ENCODE measurements at regions not wholly inside any gene's neighbourhood (a gene's known extent, or its start where the extent isn't known, plus 50 kb on each side); places are given as distances from the start of the nearest gene placed in this dataset.

DNA sequence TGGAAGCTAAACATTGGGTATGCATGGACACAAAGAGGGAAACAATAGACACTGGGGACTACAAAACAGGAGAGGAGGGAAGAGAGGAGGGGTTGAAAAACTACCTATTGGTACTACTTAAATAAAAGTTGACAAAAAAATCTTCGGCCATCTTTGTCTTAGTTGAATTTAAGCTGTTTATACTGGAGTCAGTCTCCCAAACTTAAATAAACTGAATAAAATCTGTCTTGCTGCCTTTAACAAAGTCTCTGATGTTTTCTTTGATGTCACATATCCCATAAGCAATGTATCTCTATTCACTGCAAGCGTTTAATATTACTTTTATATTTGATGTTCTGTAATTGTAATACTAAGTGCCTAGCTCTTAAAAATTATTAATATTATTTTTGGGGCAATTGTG is 409.2 kb upstream of the EPHA7 start:
- no peak overlapping the region for H4K5ac ChIP-seq (ENCODE audit: low read length)

GRCh38 chr6:93827728-93828127 is 408.4 kb upstream of the EPHA7 start:
- Histone ChIP-seq H3K27ac (ENCODE audit: low read depth, low read length) (no peak overlapping the region), H3K4me2 (ENCODE audit: low read length) (no peak overlapping the region), H4K8ac (ENCODE audit: low read depth, low read length) (no peak overlapping the region), H3K79me2 (ENCODE audit: control insufficient read depth, insufficient read depth, low read length) (no peaks in the 10 kb centered on the region), H2BK120ac (ENCODE audit: low read depth, low read length) (no peak overlapping the region), H2BK5ac (ENCODE audit: low read length) (no peak overlapping the region), H3K4me1 (ENCODE audit: control insufficient read depth, low read depth, low read length) (peaks cover 3% of the 10 kb centered on the region), H3K27me3 (ENCODE audit: insufficient read depth, low read length, poor library complexity) (no peaks in the 10 kb centered on the region), H4K5ac (ENCODE audit: low read length) (no peak overlapping the region), H3K56ac (ENCODE audit: low read length) (no peak overlapping the region), H2BK15ac (replicated peaks; ENCODE audit: low read depth) (no peak overlapping the region), H3K9ac (ENCODE audit: low read length) (no peak overlapping the region), H3K18ac (ENCODE audit: low read length) (peak overlapping the region; percentile 75), H3K4ac (ENCODE audit: low read depth, low read length) (no peak overlapping the region), H3K4me3 (ENCODE audit: low read length) (no peak overlapping the region), H3K79me1 (ENCODE audit: low read length) (no peaks in the 10 kb centered on the region), H2AK5ac (ENCODE audit: low read length) (no peak overlapping the region), H3K36me3 (ENCODE audit: control insufficient read depth, insufficient read depth, low read length) (no peaks in the 10 kb centered on the region), H3K23ac (ENCODE audit: low read length) (no peak overlapping the region)
- DNase-seq, result no peak
- WGBS (ENCODE audit: extremely low coverage, insufficient coverage, low lambda C conversion rate), result no CpG with 5 or more reads among the region's 1 CpG

More for the DNA sequence above, 409.2 kb upstream of the EPHA7 start:
- no peaks in the 10 kb centered on the region for H3K36me3 ChIP-seq (ENCODE audit: control insufficient read depth, insufficient read depth, low read length)
- H3K4me3 ChIP-seq (ENCODE audit: low read length), result no peak overlapping the region
- H4K8ac ChIP-seq (ENCODE audit: low read depth, low read length), result no peak overlapping the region
- H3K56ac ChIP-seq (ENCODE audit: low read length), result no peak overlapping the region
- WGBS (ENCODE audit: extremely low coverage, insufficient coverage, low lambda C conversion rate), result no CpG with 5 or more reads among the region's 2 CpGs
- no peaks in the 10 kb centered on the region for H3K27me3 ChIP-seq (ENCODE audit: insufficient read depth, low read length, poor library complexity)
- no peak overlapping the region for H3K27ac ChIP-seq (ENCODE audit: low read depth, low read length)
- no peak overlapping the region for H3K9ac ChIP-seq (ENCODE audit: low read length)
- no peaks in the 10 kb centered on the region for H3K79me1 ChIP-seq (ENCODE audit: low read length)
- DNase-seq, result no peak
- H2BK15ac ChIP-seq (replicated peaks; ENCODE audit: low read depth), result no peak overlapping the region
- no peak overlapping the region for H3K4me2 ChIP-seq (ENCODE audit: low read length)
- H3K18ac ChIP-seq (ENCODE audit: low read length), result no peak overlapping the region
- H2BK120ac ChIP-seq (ENCODE audit: low read depth, low read length), result no peak overlapping the region
- H3K4me1 ChIP-seq (ENCODE audit: control insufficient read depth, low read depth, low read length), result peaks cover 3% of the 10 kb centered on the region
- H3K79me2 ChIP-seq (ENCODE audit: control insufficient read depth, insufficient read depth, low read length), result no peaks in the 10 kb centered on the region
- no peak overlapping the region for H3K23ac ChIP-seq (ENCODE audit: low read length)
- H2BK5ac ChIP-seq (ENCODE audit: low read length), result no peak overlapping the region
- H2AK5ac ChIP-seq (ENCODE audit: low read length), result no peak overlapping the region
- H3K4ac ChIP-seq (ENCODE audit: low read depth, low read length), result no peak overlapping the region

DNA sequence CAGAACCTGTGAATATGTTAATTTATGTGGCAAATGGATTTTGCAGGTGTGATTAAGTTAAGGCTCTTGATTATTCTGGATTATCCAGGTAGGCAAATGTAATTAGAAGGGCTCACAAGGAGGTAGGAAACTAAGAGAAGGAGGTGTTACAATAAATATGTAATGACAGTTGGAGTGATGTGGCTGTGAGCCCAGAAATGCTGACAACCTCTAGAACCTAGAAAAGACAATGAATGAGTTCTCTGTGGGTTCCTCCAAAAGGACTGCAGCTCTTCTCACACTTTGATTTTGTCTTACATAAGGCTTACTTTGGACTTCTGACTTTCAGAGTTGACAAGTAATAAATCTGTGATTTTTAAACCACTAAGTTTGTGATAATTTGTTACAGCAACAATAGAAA is 406.6 kb upstream of the EPHA7 start:
- Histone ChIP-seq H3K27ac (ENCODE audit: low read depth, low read length) (no peak overlapping the region), H3K79me2 (ENCODE audit: control insufficient read depth, insufficient read depth, low read length) (no peaks in the 10 kb centered on the region), H2BK5ac (ENCODE audit: low read length) (no peak overlapping the region), H3K27me3 (ENCODE audit: insufficient read depth, low read length, poor library complexity) (no peaks in the 10 kb centered on the region), H3K4me2 (ENCODE audit: low read length) (no peak overlapping the region), H3K18ac (ENCODE audit: low read length) (no peak overlapping the region), H3K4ac (ENCODE audit: low read depth, low read length) (no peak overlapping the region), H3K23ac (ENCODE audit: low read length) (no peak overlapping the region), H2BK120ac (ENCODE audit: low read depth, low read length) (no peak overlapping the region), H2AK5ac (ENCODE audit: low read length) (no peak overlapping the region), H2BK15ac (replicated peaks; ENCODE audit: low read depth) (no peak overlapping the region), H4K8ac (ENCODE audit: low read depth, low read length) (no peak overlapping the region), H3K79me1 (ENCODE audit: low read length) (no peaks in the 10 kb centered on the region), H3K9ac (ENCODE audit: low read length) (no peak overlapping the region), H3K4me3 (ENCODE audit: low read length) (no peak overlapping the region), H3K4me1 (ENCODE audit: control insufficient read depth, low read depth, low read length) (peaks cover 3% of the 10 kb centered on the region), H4K5ac (ENCODE audit: low read length) (no peak overlapping the region), H3K36me3 (ENCODE audit: control insufficient read depth, insufficient read depth, low read length) (no peaks in the 10 kb centered on the region), H3K56ac (ENCODE audit: low read length) (no peak overlapping the region)
- no peak for DNase-seq

DNA sequence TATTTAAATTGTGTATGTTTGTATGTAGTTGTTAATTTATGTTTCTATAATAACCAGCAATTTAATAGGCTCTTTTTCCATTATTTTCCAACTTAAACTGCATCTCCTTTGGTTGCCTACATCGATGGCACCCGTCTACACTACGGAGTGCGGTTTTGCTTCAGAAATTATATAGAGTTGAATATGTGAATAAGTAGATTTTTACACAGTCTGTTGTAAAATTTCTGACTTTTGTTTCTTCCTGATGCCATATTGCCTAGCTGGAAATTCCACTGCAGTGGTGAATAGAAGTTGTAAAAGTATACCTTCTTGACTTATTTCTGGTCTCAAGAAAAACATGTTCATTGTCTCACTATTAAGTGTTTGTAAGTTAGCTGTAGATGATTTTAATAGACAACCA is 404.1 kb upstream of the EPHA7 start:
- no peak overlapping the region for H3K4me3 ChIP-seq (ENCODE audit: low read length)
- WGBS (ENCODE audit: extremely low coverage, insufficient coverage, low lambda C conversion rate), result no CpG with 5 or more reads among the region's 4 CpGs

GRCh38 chr6:93822434-93823265 is 403.3 kb upstream of the EPHA7 start:
- H3K27me3 ChIP-seq (ENCODE audit: insufficient read depth, low read length, poor library complexity), result no peaks in the 10 kb centered on the region
- H3K4ac ChIP-seq (ENCODE audit: low read depth, low read length), result no peak overlapping the region
- H4K8ac ChIP-seq (ENCODE audit: low read depth, low read length), result no peak overlapping the region
- H3K36me3 ChIP-seq (ENCODE audit: control insufficient read depth, insufficient read depth, low read length), result no peaks in the 10 kb centered on the region
- H3K18ac ChIP-seq (ENCODE audit: low read length), result no peak overlapping the region
- H4K5ac ChIP-seq (ENCODE audit: low read length), result no peak overlapping the region
- H3K4me2 ChIP-seq (ENCODE audit: low read length), result no peak overlapping the region
- H3K4me3 ChIP-seq (ENCODE audit: low read length), result no peak overlapping the region
- whole genome bisulfite sequencing (ENCODE audit: extremely low coverage, insufficient coverage, low lambda C conversion rate), result no CpG with 5 or more reads among the region's 4 CpGs
- no peak overlapping the region for H2BK5ac ChIP-seq (ENCODE audit: low read length)
- no peaks in the 10 kb centered on the region for H3K79me1 ChIP-seq (ENCODE audit: low read length)
- H3K9ac ChIP-seq (ENCODE audit: low read length), result no peak overlapping the region
- H3K56ac ChIP-seq (ENCODE audit: low read length), result no peak overlapping the region
- H2BK120ac ChIP-seq (ENCODE audit: low read depth, low read length), result no peak overlapping the region
- H2BK15ac ChIP-seq (replicated peaks; ENCODE audit: low read depth), result no peak overlapping the region
- no peak overlapping the region for H3K27ac ChIP-seq (ENCODE audit: low read depth, low read length)
- H3K23ac ChIP-seq (ENCODE audit: low read length), result no peak overlapping the region
- no peaks in the 10 kb centered on the region for H3K79me2 ChIP-seq (ENCODE audit: control insufficient read depth, insufficient read depth, low read length)
- H3K4me1 ChIP-seq (ENCODE audit: control insufficient read depth, low read depth, low read length), result peaks cover 2% of the 10 kb centered on the region
- H2AK5ac ChIP-seq (ENCODE audit: low read length), result no peak overlapping the region
- no peak for DNase-seq

More for the DNA sequence above, 404.1 kb upstream of the EPHA7 start:
- Histone ChIP-seq H3K36me3 (ENCODE audit: control insufficient read depth, insufficient read depth, low read length) (no peaks in the 10 kb centered on the region), H3K4me1 (ENCODE audit: control insufficient read depth, low read depth, low read length) (peaks cover 2% of the 10 kb centered on the region), H3K27me3 (ENCODE audit: insufficient read depth, low read length, poor library complexity) (no peaks in the 10 kb centered on the region), H3K27ac (ENCODE audit: low read depth, low read length) (no peak overlapping the region), H4K5ac (ENCODE audit: low read length) (no peak overlapping the region), H4K8ac (ENCODE audit: low read depth, low read length) (no peak overlapping the region), H3K79me1 (ENCODE audit: low read length) (no peaks in the 10 kb centered on the region), H3K23ac (ENCODE audit: low read length) (no peak overlapping the region), H3K9ac (ENCODE audit: low read length) (no peak overlapping the region), H3K56ac (ENCODE audit: low read length) (no peak overlapping the region), H3K18ac (ENCODE audit: low read length) (no peak overlapping the region), H2BK5ac (ENCODE audit: low read length) (no peak overlapping the region), H3K4ac (ENCODE audit: low read depth, low read length) (no peak overlapping the region), H2BK15ac (replicated peaks; ENCODE audit: low read depth) (no peak overlapping the region), H2AK5ac (ENCODE audit: low read length) (no peak overlapping the region), H2BK120ac (ENCODE audit: low read depth, low read length) (no peak overlapping the region), H3K79me2 (ENCODE audit: control insufficient read depth, insufficient read depth, low read length) (no peaks in the 10 kb centered on the region), H3K4me2 (ENCODE audit: low read length) (no peak overlapping the region)
- no peak for DNase-seq

- Histone ChIP-seq H3K18ac (ENCODE audit: low read length) (no peak overlapping the region), H3K4ac (ENCODE audit: low read depth, low read length) (no peak overlapping the region), H3K36me3 (ENCODE audit: control insufficient read depth, insufficient read depth, low read length) (no peaks in the 10 kb centered on the region), H2BK120ac (ENCODE audit: low read depth, low read length) (no peak overlapping the region), H3K79me1 (ENCODE audit: low read length) (no peaks in the 10 kb centered on the region), H3K56ac (ENCODE audit: low read length) (no peak overlapping the region), H2AK5ac (ENCODE audit: low read length) (no peak overlapping the region), H3K4me1 (ENCODE audit: control insufficient read depth, low read depth, low read length) (peaks cover 2% of the 10 kb centered on the region), H3K4me3 (ENCODE audit: low read length) (no peak overlapping the region), H4K5ac (ENCODE audit: low read length) (no peak overlapping the region), H4K8ac (ENCODE audit: low read depth, low read length) (no peak overlapping the region), H3K4me2 (ENCODE audit: low read length) (no peak overlapping the region), H3K79me2 (ENCODE audit: control insufficient read depth, insufficient read depth, low read length) (no peaks in the 10 kb centered on the region), H3K23ac (ENCODE audit: low read length) (no peak overlapping the region), H2BK15ac (replicated peaks; ENCODE audit: low read depth) (no peak overlapping the region), H2BK5ac (ENCODE audit: low read length) (no peak overlapping the region), H3K27ac (ENCODE audit: low read depth, low read length) (no peak overlapping the region), H3K9ac (ENCODE audit: low read length) (no peak overlapping the region), H3K27me3 (ENCODE audit: insufficient read depth, low read length, poor library complexity) (no peaks in the 10 kb centered on the region)
- DNase-seq, result no peak
Measured at GRCh38 chr6:93821953-93822352, 402.6 kb upstream of the EPHA7 start.
